ENCODE measurements at regions not wholly inside any gene's neighbourhood (a gene's known extent, or its start where the extent isn't known, plus 50 kb on each side); places are given as distances from the start of the nearest gene placed in this dataset.
"Not testable (repeated sequence)": the region's sequence is repeated elsewhere in the genome, so short reads cannot be mapped to it uniquely, and the experiment has no call there.

DNA sequence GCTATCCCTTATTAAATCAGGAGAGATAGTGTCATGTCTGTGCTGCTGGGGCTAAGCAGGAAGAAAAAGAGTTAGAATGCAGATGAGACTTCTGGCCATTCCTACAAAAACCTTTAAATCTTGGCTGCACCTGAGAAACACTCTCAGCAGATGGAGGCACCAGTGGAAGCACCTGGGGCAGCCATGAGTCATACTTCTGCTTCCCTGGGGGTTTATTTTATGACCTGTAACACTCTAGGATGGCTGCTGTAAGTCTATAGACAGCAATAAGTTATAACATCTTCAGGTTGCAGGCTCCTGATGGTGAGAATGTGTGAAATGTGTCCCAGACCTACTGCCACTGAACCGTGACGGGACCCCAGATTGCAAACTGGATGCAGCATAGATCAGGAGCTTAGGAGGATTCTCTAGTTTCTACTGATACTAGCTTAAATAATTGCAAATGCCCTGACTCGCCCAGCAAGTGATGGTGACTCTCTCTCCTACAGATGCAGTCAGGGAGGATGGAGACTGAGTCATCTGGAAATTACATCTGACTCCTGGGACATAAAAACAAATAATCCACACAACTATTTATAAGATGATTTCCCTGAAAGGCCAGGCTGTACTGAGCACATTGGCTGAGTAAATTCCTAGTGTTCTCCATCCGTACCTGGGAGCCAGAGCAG, 479.2 kb downstream of the RPIA start:
- not testable (repeated sequence) for DNase-seq

DNA sequence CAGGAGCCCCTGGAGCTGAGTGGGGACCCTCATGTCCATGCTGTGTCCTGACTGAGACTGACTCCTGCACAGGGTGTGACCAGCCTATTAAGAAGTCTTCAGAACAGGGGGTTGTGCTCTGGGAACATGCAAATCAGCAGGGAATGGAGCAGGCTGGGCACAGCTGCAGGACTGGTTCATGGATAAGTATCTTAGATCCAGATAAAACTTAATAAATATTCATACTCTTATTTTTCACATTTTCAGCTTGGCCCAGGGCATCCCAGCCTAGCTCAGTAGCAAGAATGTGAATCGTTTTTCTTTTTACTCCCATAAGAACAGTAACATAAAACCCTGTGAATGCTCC, 479.7 kb downstream of the RPIA start:
- not testable (repeated sequence) for DNase-seq

DNA sequence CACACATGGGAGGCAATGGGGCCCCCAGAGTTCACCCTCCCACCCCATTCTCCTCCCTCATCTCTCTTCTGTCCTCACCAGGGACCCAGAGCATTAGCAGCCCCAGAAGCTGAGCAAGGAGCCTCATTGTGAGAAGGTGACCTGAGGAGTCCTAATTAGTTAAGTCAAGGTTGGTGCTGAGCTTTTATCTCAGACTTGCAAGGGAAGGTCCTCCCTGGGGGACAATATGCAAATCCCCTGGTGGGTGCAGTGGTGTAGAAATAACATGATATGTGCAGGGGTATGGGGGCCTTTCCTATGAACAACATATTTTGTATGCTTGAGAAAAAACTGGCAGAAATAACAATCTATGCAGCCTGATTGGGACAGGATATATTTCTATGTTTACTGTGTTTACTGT, 485.5 kb downstream of the RPIA start:
- DNase-seq = not testable (repeated sequence)

DNA sequence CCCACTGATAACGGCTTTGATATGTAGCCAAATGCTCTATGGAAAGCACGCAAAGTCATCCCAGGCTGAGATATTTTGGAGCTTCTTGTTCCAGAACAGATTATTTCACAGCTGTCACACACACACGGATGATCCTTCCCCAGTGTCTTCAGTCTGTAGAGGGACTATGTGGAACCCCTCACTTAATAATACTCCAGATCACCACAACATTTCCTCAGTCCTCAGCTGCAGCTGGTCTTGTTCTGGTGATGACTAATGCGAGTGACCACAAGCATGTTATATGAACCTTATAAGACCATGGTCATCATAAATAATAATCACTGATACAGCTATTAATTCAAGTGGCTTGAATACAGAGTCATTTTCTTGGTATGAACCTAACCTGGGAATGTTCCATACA, 490.7 kb downstream of the RPIA start:
- peak in 1 of 2 experiments; percentile 1 for DNase-seq

DNA sequence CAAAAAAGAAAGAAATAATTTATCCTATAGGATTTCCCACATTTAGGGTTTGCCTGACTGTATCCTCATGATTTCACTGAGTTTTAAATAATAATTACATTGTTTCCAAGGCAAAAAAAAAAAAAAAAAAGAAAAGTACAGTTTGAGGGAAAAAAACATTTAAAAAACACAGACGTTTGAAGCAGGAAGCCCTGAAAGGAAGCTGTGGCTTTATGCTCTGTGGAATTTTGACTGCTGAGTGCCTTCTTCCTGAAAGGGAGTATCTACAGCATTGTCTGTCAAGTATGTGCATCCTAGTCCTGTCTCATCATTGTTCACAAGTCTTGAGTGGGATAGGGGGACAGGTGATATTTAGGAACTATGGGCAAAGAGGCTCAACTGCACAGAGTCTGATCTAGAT, 493.3 kb downstream of the RPIA start:
- not testable (repeated sequence) for DNase-seq

DNA sequence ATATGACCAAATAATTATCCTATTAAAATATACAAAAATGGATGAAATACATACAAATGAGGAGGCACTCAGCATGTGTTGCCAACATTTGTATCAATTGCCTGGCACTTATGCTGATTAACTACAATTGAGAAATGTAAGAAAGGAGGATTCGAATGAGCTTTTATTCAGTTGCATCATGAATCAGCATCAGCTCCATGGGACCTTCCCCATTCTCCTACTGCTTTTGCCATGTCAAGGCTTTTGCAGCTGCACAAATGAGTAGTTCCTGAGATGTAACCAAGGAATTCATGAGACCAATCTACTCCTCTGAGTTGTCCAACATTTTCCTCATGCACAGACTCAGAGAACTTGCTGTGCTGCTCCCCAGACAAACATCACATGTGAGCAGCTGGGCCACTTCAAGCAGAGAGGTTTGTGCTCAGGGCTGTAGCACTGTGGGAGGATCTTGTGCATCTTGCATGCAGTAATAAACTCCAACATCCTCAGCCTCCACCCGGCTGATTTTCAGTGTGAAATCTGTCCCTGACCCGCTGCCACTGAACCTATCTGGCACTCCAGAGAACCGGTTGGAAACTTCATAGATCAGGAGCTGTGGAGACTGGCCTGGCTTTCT, 504.3 kb downstream of the RPIA start:
- DNase-seq = not testable (repeated sequence)

DNA sequence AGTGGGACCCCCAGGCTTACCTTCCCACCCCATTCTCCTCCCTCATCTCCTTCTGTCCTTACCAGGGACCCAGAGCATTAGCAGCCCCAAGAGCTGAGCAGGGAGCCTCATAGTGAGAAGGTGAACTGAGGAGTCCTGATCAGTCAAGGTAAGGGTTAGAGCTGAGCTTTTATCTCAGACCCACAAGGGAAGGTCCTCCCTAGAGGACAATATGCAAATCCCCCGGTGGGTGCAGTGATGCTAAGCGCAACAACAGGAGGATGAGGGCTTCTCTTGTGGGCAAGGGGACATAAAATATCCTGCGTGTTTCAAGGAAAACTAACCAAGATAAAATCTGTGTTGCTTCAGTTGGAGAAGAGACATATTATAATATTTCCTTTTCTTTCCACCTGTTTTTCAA, 505.2 kb downstream of the RPIA start:
- not testable (repeated sequence) for DNase-seq

DNA sequence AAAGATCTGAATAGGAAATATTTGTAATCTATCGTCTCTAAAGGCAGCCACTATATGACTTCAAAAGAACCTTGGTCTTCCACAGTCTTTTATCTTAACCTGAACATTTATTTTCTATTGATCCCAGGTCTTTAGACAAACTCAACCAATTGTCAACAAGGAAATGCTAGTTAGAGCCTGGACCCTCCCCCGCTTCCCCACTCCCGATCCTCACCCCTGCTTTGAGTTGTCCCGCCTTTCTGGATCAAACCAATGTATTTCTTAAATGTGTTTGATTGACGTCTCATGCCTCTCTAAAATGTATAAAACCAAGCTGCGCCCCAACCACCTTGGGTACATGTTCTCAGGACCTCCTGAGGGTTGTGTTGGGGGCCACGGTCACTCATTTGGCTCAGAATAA, 506.6 kb downstream of the RPIA start:
- not testable (repeated sequence) for DNase-seq

DNA sequence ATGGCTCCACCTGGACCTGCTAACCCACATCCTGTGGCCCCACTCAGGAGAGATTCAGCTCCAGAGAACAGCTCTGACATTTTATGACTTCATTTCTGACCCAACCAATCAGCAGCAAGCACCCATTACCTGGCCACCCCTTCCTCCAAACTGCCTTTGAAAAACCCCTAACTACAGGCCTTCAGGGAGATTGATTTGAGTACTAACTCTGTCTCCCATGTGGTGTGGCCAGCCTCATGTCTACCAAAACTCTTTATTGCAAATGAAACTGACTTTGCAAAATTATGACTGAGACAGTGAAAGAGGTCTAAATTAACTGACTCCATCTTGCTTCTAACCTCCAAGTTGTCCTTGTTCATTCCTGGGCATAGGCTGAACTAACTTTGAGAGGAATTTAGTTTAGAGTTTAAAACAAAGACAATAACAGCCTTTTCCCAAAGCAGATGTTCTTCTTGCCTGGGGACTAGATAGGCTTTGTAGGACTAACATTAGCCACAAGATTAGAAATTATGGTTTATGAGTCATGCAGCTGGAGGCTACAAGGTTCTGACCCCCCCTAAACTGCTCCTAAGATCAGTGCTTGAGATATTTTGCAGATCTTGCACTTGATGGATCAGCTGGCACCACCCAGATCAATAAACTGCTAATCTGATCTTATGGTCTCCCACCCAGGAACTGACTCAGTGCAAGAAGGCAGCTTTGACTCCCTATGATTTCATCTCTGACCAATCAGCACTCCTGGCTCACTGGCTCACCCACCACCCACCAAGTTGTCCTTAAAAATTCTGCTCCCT, 508.2 kb downstream of the RPIA start:
- not testable (repeated sequence) for DNase-seq

DNA sequence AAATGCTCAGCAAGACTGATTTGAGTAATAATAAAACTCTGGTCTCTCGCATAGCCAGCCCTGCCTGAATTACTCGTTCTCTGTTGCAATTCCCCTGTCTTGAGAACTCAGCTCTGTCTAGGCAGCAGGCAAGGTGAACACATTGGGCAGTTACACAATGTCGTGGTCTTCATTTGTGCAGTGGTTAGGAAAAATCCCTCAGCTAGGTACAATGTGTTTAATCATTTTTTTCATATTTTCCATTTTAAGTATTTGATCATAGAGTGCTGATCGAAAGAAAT, 508.7 kb downstream of the RPIA start:
- DNase-seq = not testable (repeated sequence)

DNA sequence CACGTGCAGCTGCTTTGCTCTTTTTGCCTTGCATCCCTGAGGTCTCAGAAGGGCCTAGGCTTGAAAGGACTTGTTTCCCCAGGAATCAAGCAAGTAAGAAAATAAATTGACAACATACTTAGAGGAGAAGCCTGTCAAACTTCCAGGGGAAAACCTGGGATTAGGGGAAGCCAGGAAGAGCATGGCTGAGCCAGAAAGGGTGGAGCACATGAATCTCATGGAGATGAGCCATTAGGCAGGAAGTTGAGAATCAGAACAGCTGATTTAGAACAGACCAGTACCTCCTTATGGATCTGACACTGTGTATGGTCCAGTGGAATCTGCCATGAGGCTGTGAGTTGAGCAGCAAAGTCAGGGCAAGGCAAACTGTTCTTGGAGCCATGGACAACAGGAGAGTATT, 511.0 kb downstream of the RPIA start:
- not testable (repeated sequence) for DNase-seq

DNA sequence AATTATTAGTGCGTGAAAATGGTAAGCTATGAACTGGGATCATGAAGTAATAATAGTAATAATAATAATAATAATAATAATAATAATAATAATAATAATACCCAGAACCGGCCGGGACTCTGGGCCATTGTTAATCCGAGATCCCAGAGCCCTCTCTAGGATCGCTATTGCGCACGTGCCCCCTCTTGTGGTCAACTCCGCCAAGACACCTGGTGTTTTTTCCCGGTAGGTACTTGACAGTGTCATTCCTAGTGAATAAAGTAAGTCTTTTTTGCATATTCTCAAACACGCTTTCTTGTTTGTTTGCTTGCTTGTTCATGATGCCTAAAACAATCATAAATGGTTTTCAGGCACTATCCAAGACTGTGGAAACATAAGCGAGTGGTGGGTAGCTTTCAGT, 513.7 kb downstream of the RPIA start:
- DNase-seq = peak; percentile 9 to 12

DNA sequence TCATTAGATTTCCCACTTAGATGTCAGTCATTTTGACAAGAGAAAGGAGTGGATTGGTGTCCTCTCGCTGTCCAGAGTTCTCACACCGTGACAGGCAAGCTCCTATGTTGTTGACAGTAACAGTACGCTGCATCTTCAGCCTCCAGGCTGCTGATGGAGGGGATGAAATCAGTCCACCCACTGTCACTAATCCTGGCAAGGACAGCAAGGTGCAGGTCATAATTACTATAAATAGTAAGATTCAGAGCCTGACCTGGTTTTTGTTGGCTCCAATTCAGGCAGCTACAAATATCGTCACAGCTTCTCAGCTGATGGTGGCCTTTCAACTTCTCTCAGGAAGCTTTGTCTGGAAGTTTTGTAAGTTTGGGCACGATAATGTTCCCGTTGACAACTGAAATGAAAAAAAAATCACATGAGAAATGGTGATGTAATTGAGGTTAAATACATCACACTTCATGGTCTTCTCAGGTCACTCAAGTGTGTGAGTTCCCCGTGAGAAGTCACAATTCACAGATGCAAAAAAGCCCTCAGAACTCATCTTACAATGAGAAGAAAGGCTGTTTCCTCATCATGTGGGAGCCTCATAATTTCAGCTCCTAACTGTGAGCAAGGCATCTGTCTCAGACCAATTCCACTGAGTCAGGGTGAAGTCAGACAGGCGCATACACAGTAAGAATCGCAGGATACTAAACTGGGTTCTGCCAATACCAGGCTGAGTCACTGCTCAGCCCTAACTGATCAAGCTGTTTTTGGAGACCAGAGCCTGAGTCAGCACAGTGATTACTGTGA, 516.9 kb downstream of the RPIA start:
- DNase-seq = not testable (repeated sequence)

DNA sequence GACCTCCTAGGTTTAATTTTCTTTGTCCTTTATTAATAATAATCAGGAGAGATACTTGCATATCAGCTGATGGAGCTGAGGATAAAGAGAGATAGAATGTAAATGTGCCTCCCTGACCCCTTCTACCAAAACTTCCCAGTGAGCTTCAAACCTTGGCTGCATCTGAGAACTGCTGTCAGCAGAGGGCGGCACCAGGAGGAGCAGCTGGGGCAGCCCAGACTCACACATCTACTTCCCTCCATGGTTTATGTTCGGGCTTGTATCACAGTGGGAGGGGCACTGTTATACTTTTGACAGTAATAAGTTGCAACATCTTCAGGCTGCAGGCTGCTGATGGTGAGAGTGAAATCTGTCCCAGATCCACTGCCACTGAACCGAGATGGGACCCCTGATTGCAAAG, 521.7 kb downstream of the RPIA start:
- peak in 1 of 2 experiments; percentile 23 for DNase-seq

DNA sequence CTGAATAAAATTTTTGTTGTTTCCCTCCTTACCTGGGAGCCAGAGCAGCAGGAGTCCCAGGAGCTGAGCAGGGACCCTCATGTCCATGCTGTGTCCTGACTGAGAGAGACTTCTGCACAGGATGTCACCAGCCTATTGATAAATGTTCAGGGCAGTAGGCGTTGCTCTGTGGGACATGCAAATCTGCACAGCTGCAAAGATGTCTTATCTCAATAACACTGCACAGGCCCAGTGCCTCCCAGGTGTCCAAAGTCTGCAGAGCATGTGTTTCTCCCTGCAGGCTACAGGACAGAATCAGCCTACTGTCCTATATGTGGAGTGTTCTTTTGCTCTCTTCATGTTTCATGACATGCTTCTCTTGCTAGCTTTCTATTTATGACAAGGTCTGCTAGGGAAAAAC, 522.3 kb downstream of the RPIA start:
- DNase-seq = not testable (repeated sequence)

DNA sequence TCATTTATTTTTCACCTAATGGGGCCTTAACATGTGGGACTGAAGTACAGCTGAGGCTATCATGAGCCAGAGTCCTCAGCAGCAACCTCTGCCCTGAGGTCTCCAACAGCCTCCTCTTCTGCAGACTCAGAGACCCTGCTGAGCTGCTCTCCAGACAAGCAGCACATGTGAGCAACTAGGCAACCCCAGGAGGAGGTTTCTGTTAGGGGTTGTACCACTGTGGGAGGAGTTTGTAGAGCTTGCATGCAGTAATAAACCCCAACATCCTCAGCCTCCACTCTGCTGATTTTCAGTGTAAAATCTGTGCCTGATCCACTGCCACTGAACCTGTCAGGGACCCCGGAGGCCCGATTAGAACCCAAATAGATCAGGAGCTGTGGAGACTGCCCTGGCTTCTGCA, 530.0 kb downstream of the RPIA start:
- DNase-seq = not testable (repeated sequence)

DNA sequence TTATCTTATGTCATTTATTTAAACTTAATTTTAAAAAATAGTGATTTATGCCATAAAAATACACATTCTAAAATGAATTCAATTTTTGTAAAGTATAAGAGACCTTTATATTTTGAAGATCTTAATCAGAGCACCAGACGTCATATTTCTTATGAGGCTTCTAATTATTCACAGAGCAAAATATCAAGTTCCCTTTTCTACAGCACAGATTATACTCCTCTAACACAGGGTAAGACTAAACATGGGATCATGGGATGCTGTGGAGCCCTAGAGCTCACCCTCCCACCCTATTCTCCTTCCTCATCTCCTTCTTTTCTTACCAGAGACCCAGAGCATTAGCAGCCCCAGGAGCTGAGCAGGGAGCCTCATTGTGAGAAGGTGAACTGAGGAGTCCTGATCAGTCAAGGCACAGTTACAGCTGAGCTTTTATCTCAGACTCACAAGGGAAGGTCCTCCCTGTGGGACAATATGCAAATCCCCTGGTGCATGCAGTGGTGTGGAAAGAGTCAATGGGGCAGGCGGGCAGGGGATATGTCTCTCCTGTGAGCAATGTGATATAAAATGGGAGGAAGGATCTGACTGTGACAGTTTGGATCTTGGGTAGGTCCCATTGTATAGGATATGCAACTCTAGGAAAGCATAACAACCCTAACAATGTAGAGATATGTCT, 530.7 kb downstream of the RPIA start:
- DNase-seq = not testable (repeated sequence)

DNA sequence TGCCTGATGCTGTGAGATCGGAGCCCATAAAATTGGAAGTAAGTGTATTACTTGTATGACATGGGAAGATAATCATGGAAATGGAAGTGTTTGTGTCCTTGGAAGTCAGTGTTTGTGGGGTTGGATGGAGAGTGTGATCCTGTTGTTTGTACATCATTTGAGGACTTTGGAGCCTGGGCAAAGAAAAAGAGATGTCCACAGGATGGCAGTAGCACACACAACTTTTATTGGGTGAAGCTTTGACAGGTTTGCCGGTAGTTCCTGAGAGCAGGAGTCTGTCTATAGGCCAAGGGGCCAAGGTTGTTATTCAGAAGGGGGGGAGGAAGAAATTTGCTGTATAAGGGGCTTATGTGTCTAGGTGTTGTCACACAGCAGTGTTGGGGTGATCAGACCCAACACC, 533.3 kb downstream of the RPIA start:
- DNase-seq = not testable (repeated sequence)

DNA sequence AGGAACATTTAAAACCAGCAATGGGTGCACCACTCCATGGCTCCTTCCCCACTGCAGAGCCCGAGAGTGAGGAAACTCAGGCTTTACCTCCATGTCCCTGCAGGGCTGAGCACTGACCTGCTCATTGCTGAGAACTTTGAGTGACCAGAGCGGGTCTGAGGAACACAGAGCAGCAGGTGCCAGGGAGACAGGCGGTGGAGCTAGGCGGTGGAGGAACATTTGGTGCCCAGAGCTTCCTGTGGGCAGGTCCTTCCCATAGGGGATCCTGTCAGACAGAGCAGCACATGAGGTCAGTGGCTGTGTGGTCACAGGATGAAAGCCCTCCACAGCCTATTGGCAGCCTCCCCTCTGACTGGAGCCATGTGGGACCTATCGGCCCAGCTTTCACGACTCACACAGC, 538.5 kb downstream of the RPIA start:
- not testable (repeated sequence) for DNase-seq

DNA sequence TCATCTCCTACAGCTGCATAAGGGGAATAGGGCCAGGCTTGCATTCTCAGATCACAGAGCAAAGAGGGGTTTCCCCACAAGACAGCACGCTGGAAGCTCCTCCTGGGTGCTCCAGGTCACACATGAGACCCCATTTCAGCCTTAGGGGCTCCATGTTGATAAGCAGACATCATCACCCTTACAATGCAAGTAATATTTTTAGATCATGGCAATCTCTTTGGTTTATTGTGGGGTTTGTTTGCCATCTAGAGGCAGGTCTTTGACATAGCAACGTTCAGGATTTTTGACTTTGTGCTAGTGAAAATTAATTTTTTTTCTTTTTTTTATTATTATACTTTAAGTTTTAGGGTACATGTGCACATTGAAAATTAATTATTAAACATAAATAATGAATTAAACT, 539.8 kb downstream of the RPIA start:
- not testable (repeated sequence) for DNase-seq

DNA sequence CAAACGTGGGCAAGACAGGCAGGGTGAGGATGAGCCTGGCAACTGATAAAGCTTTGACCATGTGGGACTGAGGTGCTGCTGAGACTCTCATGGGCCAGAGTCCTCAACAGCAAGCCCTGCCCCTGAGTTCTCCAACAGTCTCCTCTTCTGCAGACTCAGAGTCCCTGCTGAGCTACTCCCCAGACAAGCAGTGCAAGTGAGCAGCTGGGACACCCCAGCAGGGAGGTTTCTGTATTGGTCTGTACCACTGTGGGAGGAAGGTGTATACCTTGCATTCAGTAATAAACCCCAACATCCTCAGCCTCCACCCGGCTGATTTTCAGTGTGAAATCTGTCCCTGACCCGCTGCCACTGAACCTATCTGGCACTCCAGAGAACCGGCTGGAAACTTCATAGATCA, 542.5 kb downstream of the RPIA start:
- not testable (repeated sequence) for DNase-seq

DNA sequence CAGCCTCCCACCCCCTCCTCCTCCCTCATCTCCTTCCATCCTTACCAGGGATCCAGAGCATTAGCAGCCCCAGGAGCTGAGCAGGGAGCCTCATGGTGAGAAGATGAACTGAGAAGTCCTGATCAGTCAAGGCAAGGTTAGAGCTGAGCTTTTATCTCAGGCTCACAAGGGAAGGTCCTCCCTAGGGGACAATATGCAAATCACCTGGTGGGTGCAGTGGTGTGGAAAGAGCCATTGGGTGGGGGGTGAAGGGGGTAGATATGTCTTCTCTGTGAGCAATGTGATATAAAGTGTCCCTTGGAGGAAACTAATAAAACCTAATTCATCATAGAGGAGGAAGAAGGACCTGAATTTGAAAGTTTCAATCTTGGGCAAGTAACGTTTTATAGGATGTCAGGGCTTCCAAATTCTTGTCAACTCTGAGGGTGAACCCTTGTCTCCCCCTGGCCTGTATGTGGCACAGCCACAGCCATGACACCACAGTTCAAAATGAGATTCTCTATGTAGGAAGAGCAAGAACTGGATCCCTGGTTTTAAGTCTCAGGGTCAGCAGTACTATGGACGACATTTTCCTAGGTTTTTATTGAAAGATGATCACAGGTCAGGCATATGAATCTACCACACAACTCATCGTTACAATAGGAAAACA, 543.5 kb downstream of the RPIA start:
- DNase-seq = not testable (repeated sequence)
